NCI-H510A (cell line): ENCODE measurements at regions not wholly inside any gene's neighbourhood (a gene's known extent, or its start where the extent isn't known, plus 50 kb on each side); places are given as distances from the start of the nearest gene placed in this dataset.

Source experiments
- DNase-seq: peaks from one replicate; lab custom pipeline; 2025; lab: John Stamatoyannopoulos, UW

DNA sequence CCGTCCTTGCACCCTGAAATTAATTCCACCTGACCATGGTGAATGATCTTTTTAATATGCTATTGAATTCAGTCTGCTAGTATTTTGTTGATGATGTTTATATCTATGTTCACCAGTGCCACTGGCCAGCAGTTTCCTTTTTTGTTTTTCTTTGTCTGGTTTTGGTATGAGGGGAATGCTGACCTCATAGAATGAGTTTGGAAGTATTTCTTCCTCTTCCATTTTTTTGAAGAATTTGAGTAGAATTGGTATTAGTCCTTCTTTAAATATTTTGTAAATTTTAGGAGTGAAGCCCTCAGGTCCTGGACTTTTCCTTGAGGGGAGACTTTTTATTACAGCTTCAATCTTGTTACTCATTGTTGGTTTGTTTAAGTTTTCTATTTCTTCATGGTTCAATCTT is 231.6 kb downstream of the MRPL39 start:
- DNase-seq, result no peak

DNA sequence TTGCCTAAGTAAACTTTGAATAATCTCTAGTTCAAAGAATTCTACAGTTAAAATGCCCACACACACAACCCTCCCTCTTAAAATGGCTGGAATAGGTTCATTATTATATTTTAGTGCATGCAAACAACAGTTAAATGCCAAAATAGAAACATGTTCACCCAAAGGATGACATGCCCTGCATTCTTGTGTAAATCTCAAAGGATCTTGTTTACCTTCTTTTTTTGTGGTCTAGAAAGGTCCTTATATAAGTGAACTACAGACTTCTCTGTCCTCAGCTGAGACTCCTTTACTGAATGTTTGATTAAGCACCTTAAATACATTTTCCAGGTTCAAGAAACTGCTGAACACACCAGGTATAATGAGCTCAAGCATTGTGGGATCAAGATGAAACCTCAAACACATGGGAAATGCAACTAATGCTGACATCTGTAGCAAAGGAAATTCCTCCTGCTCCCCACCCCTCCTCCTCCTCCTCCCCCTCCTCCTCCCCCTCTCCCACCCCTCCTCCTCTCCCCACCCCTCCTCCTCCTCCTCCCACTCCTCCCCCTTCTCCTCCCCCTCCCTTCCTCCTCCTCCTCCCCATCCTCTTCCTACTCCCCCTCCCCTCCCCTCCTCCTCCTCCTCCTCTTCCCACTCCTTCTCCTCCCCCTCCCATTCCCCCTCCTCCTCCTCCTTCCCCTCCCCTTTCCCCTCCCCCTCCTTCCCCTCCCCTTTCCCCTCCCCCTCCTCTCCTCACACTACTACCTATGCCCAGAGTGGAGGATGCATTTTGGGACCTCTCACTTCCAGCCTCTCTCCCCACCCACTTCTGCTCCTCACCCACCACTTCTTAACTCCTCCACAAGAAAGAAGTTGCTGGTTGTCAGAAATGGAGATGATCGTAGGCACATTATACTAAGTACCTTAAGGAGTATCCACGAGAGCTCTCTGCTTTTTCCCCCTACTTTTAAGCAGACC is 233.9 kb downstream of the MRPL39 start:
- no peak for DNase-seq

GRCh38 chr21:25371841-25372425 is 235.3 kb downstream of the MRPL39 start:
- no peak for DNase-seq

- DNase-seq, result no peak
Measured at GRCh38 chr21:25370311-25370744, 237.0 kb downstream of the MRPL39 start.

GRCh38 chr21:25369524-25370300 is 237.6 kb downstream of the MRPL39 start:
- no peak for DNase-seq

- no peak for DNase-seq
Measured at GRCh38 chr21:25368531-25368930, 238.8 kb downstream of the MRPL39 start.

DNA sequence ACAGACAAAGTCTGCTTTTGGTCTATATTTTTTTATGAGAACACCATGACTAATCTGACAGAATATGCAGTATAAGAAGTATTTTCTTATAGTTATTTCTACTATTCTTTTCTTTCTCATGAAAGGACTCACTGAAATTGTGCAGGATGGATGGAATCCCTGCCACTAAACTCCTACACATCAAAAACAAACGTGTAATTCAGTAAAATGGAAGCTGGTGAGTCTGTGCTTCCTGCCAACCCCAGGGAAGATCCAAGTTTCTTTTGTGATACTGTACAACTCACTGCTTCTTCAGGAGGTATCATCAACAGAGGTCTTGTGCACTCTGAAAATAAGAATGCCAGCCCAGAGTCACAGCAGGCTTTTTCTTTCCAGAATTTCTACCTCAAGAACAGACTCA is 241.2 kb downstream of the MRPL39 start:
- DNase-seq, result no peak

GRCh38 chr21:25362375-25363267 is 244.7 kb downstream of the MRPL39 start:
- no peak for DNase-seq

- DNase-seq, result no peak
Measured at GRCh38 chr21:25361765-25362164, 245.5 kb downstream of the MRPL39 start.

GRCh38 chr21:25361097-25361496 is 246.2 kb downstream of the MRPL39 start:
- DNase-seq, result no peak

DNA sequence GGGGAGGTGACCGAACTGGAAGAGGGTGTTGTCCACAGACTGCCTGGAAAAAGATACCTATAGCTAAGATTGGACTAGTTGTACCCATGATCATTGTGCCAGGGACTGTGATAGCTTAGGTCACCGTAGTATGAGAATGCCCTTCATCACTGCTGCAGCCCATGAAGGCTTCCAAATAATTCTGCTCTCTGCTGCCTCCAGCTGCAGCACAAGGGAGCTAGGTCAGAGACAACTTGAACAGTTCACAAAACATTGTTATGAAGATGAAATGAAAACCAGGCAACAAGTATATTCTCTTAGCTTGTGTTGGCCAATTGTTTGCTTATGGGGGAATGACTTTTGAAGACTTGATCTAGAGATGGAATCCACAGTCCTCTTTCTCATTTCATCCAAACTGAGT is 246.7 kb downstream of the MRPL39 start:
- DNase-seq, result no peak

- no peak for DNase-seq
Measured at GRCh38 chr21:25359724-25360123, 247.6 kb downstream of the MRPL39 start.

- no peak for DNase-seq
Measured at GRCh38 chr21:25350056-25350455, 257.2 kb downstream of the MRPL39 start.

DNA sequence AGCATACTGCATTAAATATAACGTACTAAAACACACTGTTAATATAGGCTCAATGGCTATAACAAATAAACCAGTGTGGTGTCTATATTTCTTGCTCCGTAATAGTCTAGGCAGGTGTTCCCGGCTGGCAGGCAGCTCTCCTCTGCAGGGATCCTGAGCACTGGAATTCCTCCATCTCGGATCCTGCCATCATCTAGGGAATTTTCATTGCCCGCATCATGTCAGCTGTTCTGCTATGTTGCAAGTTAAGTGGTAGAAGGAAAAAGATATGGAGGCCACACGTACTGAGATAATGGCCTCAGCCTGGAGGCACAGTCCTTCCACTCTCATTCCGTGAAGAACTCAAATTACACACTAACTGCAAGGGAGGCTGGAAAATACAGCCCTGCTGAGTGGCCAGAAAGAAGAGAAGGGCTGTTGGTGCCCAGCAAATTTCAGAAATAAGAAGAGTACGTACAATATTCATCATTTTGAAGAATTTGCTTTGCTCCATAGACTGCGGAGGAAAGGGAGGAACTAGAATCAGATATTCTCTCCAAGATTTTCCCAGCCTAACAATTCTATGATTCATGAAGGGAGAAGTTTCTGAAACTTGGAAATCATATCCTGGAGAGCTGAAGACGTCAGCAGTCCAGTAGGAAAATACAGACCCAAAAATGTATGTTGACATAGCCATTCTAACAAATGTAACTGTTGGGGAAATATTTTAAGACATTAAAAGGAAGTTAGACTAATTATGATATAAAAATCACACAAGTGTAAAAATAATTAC is 263.3 kb downstream of the MRPL39 start:
- DNase-seq, result no peak

- DNase-seq, result no peak
Measured at GRCh38 chr21:25342816-25343215, 264.5 kb downstream of the MRPL39 start.

GRCh38 chr21:25341981-25342380 is 265.3 kb downstream of the MRPL39 start:
- no peak for DNase-seq

DNA sequence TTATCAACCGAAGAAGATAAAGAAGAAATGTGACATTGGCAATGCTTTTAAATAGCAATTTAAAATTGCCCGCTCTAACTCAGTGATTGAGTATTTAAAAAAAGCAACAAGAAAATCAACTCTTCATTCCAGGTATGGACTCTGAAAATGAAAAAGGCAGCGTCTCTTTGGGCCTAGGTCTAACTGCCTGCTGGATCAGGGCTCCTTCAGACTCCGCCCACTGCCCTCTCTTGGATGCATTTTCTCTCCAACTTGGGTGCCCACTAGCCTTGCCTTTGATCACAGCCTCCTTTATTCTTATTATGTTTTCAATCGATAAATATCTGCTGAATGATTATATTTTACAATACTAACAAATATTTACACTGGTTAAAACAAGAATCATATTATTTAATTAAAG is 268.9 kb downstream of the MRPL39 start:
- DNase-seq, result no peak

DNA sequence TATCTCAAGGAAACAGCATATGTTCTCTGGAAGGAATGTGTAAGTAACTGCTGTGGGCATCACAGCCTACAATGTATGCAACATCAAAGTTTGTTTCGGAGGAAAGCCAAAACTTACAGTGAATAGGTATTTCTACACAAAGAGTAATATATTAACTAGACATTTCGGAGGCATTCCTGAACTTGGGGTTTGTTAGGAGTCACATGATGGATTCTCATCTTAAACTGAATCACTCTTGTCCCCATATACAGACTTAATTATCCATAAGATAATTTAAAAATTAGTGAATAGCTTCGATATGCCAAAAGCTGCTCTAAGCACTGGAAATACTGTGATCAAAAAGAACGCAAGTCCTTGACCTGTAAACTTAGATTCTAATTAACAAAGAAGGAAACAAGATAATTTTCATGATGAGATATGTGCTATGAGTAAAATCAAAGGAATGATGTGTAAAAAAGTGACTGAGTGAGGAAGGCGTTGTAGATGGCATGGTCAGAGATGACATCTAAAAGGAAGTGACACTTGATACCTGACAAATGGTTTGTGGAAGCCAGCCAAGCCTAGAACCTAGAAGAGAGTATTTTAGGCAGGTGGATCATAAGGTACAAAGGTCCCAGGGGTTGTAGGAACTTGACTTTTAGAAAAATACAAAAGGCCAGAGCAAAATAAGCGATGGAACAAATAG is 273.1 kb downstream of the MRPL39 start:
- DNase-seq, result no peak

GRCh38 chr21:25331286-25331685 is 276.0 kb downstream of the MRPL39 start:
- no peak for DNase-seq

- no peak for DNase-seq
Measured at GRCh38 chr21:25330266-25330665, 277.0 kb downstream of the MRPL39 start.
